ENCODE measurements at regions not wholly inside any gene's neighbourhood (a gene's known extent, or its start where the extent isn't known, plus 50 kb on each side); places are given as distances from the start of the nearest gene placed in this dataset.

- no peak for TF ChIP-seq EZH2 (IDR thresholded peaks at IDR 0.05; ENCODE audit: borderline replicate concordance, low read length)
- TF ChIP-seq CTCF (conservative IDR thresholded peaks at IDR 0.05 in 1 of 2, IDR thresholded peaks at IDR 0.05 in 1 of 2; ENCODE audit: extremely low read depth in 1 of 2, insufficient read depth in 1 of 2, low read depth in 1 of 2, low read length in 2 of 2): no peak
These were observed 330.8 kb downstream of the DTWD2 start for GRCh38 chr5:118657576-118657975.

Data from mammary epithelial cell (primary cell).